ENCODE measurements at regions not wholly inside any gene's neighbourhood (a gene's known extent, or its start where the extent isn't known, plus 50 kb on each side); places are given as distances from the start of the nearest gene placed in this dataset.

- TF ChIP-seq CTCF (IDR thresholded peaks at IDR 0.05) (no peak), POLR2A (IDR thresholded peaks at IDR 0.05) (no peak)
These were observed 655.4 kb upstream of the EPHA7 start for GRCh38 chr6:94074764-94075163.

Data from heart left ventricle (tissue), 13 donors.